GM10266 (cell line): ENCODE measurements at regions not wholly inside any gene's neighbourhood (a gene's known extent, or its start where the extent isn't known, plus 50 kb on each side); places are given as distances from the start of the nearest gene placed in this dataset.

Experiments
- DNase-seq: peaks from one replicate; pipeline ENCODE4 v3.0.0; 2012; ENCODE audit errors: extremely low spot score
- TF ChIP-seq, protein P1 (sequence below): IDR thresholded peaks from 2 replicates; pipeline ENCODE4 v1.5.1; 2012; ENCODE audit warnings: mild to moderate bottlenecking, low read depth; ENCODE audit not compliant: control insufficient read depth, insufficient read depth; ENCODE audit errors: missing control alignments

DNA sequence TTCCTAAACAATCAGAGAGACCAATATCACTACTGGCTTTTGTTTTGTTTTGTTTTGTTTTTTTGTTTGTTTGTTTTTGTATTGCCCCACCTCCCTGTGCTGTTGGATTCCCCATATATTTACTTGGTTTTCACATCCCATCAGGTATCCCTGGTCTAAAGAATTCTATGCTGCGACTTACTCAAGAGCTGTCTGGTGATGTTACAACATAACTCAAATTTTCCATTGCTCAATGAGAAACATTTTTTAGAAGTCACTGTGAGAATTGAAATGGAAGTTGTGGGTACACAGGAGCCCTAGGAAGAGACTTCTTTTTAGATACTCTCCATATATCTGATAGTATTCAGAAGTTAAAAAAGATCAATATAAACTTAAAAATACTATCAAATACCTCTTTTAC, 181.4 kb downstream of the KLF5 start:
- TF ChIP-seq, protein P1, sequence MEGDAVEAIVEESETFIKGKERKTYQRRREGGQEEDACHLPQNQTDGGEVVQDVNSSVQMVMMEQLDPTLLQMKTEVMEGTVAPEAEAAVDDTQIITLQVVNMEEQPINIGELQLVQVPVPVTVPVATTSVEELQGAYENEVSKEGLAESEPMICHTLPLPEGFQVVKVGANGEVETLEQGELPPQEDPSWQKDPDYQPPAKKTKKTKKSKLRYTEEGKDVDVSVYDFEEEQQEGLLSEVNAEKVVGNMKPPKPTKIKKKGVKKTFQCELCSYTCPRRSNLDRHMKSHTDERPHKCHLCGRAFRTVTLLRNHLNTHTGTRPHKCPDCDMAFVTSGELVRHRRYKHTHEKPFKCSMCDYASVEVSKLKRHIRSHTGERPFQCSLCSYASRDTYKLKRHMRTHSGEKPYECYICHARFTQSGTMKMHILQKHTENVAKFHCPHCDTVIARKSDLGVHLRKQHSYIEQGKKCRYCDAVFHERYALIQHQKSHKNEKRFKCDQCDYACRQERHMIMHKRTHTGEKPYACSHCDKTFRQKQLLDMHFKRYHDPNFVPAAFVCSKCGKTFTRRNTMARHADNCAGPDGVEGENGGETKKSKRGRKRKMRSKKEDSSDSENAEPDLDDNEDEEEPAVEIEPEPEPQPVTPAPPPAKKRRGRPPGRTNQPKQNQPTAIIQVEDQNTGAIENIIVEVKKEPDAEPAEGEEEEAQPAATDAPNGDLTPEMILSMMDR: no peak
- no peak for DNase-seq

DNA sequence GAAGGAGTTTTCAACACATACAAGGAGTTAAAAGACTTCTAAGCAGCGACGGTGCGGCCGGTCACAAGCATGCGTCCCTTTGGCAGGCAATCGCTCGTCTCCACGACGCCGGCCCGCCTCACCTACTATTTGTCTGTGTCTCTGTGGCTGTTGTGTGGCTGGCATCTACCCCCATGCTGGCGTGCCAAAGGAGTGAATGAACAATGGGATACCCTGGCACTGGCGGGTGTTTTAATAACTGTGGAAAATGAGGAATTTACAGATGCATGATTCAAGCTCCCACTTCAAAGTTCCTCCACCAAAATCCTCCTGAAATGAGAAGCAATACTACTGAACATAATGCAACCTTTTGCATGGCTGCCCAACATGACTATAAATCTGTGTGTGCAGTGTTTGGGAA, 176.6 kb downstream of the KLF5 start:
- no peak for DNase-seq
- TF ChIP-seq, protein P1: no peak

DNA sequence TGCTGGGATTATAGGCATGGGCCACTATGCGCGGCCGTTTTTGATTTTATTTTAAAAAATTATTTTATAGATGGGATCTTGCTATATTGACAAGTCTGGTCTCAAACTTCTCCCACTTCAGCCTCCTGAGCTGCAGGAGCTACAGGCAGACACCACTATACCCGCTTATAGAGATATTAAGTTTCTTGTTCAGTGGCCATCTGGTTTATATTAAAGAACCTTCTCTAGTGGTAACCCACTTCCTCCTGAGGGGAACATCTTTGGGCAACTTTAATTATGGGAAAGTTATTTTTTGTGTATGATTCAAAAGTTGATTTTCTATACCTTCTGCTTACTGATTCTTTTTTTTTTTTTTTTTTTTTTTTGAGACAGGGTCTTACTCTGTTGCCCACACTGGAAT, 172.7 kb downstream of the KLF5 start:
- TF ChIP-seq, protein P1: no peak
- no peak for DNase-seq

DNA sequence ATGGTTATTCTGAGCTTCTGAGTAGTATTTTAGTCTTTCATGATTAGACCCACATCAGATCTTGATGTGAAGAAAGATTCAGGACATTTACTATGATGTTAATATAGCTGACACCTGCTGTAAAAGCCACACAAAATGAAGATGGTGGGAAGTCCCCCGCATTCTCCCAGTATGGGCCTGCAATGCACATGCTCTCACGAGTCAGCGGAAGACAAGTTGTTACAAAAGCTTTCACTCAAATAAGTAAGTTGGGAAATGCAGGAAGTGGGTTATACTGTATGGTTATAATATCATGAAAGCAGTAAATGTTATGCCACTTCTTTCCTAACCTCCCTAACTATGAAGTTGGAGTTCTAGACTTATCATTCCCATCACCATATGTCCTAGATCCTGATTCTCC, 171.9 kb downstream of the KLF5 start:
- TF ChIP-seq, protein P1: no peak
- DNase-seq: no peak

DNA sequence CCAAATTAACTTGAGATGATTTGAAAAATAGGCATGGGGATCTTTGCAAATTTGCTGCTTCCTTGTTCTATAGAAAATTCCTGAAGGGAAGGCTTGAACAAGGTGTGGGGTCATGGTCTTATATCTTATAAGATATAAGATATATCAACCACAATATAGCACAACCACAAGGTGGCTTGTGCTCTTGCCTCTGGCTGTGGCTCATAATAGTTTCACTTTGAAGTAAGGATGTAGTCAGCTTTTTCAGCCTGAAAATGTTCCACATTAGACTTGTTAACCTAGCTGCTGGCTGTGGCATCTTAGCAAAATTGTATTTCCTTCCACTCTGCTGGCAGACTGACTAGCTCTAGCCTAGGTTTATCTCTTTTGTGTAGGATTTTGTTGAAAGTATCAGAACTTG, 169.7 kb downstream of the KLF5 start:
- DNase-seq: no peak
- TF ChIP-seq, protein P1: no peak

DNA sequence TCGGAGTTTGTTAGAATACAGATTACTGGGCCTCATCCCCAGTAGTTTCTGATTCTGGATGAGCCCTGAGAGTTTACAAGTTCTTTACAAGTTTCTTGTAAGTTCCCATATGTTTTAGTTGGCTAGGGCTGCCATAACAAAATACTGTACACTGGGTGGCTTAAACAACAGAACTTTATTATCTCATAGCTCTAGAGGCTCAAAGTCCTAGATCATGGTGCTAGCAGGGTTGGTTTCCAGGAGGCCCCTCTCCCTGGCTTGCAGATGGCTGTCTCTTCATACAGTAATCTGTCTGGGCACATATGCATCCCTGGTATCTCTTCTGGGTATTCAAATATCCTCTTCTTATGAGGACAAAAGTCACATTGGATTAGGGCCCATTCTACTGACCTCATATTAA, 167.2 kb downstream of the KLF5 start:
- no peak for DNase-seq
- TF ChIP-seq, protein P1: no peak

DNA sequence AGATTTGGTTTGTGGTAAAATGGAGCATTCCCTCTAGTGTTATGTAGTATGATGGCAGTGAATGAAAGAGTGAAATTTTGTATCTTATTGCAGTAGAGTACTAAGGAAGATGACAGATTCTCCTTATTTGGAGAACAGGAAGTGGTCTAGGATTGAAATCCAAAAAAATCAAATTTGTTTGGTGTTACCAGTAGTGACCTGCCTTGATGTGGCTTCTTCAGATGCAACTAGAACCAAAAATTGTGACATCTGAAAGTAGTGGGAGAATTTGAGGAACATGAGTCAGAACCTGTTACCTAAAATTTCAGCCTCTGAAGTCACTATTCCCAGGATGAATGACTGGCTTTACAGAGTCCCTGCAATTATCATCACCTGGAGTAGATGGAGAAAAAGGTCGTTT, 165.9 kb downstream of the KLF5 start:
- TF ChIP-seq, protein P1: no peak
- DNase-seq: no peak
